Fibroblast of the conjunctiva (primary cell): ENCODE measurements at regions not wholly inside any gene's neighbourhood (a gene's known extent, or its start where the extent isn't known, plus 50 kb on each side); places are given as distances from the start of the nearest gene placed in this dataset.

Source experiments
- DNase-seq: peaks from one replicate; pipeline ENCODE4 v3.0.0-alpha.2; 2010; ENCODE audit warnings: low read depth

- no peak for DNase-seq
Observed at GRCh38 chr3:41148901-41149300, 50.4 kb upstream of the CTNNB1 start.
